Thymus (tissue), 11 donors: ENCODE measurements at regions not wholly inside any gene's neighbourhood (a gene's known extent, or its start where the extent isn't known, plus 50 kb on each side); places are given as distances from the start of the nearest gene placed in this dataset.

Source experiments
- DNase-seq, 9 donors: peaks; one replicate each; pipeline ENCODE4 v3.0.0-alpha.2; 2013; ENCODE audit warnings: low spot score in 9 of 9, low read depth in 6 of 9, missing footprints in 1 of 9
- H3K27ac ChIP-seq, 2 donors: one replicate each; pipeline ENCODE4 v1.5.1; 2013; ENCODE audit warnings: control low read depth in 1 of 2, low read depth in 1 of 2, low read length in 1 of 2, mild to moderate bottlenecking in 1 of 2, moderate library complexity in 1 of 2
- H3K27me3 ChIP-seq, 2 donors: one replicate each; pipeline ENCODE4 v1.5.1; 2013; ENCODE audit warnings: low read length in 1 of 2; ENCODE audit not compliant: control insufficient read depth in 2 of 2, insufficient read depth in 1 of 2
- H3K36me3 ChIP-seq, 2 donors: one replicate each; pipeline ENCODE4 v1.5.1; 2013; ENCODE audit warnings: low read length in 1 of 2, mild to moderate bottlenecking in 1 of 2, moderate library complexity in 1 of 2; ENCODE audit not compliant: control insufficient read depth in 2 of 2, insufficient read depth in 2 of 2
- H3K4me1 ChIP-seq, 2 donors: one replicate each; pipeline ENCODE4 v1.5.1; 2013; ENCODE audit warnings: low read length in 2 of 2; ENCODE audit not compliant: control insufficient read depth in 2 of 2, insufficient read depth in 2 of 2
- H3K4me3 ChIP-seq, 2 donors: one replicate each; pipeline ENCODE4 v1.5.1; 2013; ENCODE audit warnings: low read length in 2 of 2, control low read depth in 1 of 2, mild to moderate bottlenecking in 1 of 2
- H3K9me3 ChIP-seq, 2 donors: one replicate each; pipeline ENCODE4 v1.5.1; 2013; ENCODE audit warnings: low read length in 1 of 2, mild to moderate bottlenecking in 1 of 2; ENCODE audit not compliant: control insufficient read depth in 2 of 2, insufficient read depth in 1 of 2
- WGBS: extraction: QIAGEN DNeasy Blood & Tissue Kit; methylation state at CpG from one replicate; pipeline ENCODE4 v1.1.7; 2013; 5-methylcytosine and 5-hydroxymethylcytosine counted together
- donor health status: healthy.

DNA sequence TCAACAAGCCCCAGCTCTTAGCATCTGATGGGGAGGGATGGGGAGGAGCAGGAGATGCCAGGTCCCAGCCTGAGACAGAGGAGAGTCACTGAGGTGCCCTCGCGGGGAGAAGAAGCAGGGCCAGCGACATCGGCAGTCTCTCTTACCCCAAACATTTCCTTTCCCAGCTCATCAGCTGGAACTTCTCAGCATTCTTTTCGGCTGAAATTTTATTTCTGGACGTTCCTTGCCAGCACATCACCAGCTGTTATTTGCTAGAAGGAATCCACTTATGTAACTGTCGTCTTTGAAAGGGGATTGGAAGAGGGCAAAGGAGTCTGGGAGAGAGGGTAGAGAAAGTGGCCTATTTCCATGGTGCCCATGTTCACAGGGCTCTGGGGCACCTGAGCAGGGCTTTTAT lies 101.0 kb upstream of the SHH start:
- no peak overlapping the region for H3K27ac ChIP-seq
- peaks cover 4 to 15% of the 10 kb centered on the region in 2 donors for H3K9me3 ChIP-seq
- H3K27me3 ChIP-seq: no peaks in the 10 kb centered on the region
- DNase-seq: no peak
- no peak overlapping the region for H3K4me3 ChIP-seq
- WGBS: 94% methylated on average over 7 of the region's 7 CpGs
- H3K36me3 ChIP-seq: no peaks in the 10 kb centered on the region
- no peaks in the 10 kb centered on the region for H3K4me1 ChIP-seq

DNA sequence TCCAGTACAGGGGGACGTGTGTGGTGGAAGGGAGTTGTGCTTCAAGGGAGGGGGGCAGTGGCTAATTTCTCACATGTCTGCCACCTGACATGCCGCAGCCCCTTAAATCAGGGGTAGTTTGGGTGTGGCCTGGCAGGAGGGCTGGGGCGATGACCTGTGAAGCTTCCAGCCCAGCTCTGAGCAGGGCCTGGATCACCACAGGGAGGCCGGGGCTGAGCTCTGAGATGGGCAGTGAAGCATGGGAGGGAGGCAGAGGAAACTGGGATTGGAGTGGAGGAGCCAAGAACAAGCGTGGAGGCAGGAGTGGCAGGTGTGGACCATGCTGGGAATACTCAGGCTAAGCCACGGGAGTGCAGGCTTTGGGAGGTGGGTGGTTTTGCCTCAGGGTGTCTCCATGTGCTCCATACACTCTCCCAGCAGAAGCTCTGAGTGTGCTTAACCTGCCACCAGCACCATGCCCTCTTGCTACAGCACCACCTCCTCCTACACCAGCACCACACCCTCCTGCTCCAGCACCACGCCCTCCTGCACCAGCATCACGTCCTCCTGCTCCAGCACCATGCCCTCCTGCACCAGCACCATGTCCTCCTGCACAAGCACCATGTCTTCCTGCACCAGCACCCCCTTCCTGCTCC lies 99.3 kb upstream of the SHH start:
- no peaks in the 10 kb centered on the region for H3K36me3 ChIP-seq
- DNase-seq: no peak
- H3K4me3 ChIP-seq: no peak overlapping the region
- 86% methylated on average over 8 of the region's 8 CpGs for WGBS
- H3K27me3 ChIP-seq: no peaks in the 10 kb centered on the region
- peaks cover 4 to 15% of the 10 kb centered on the region in 2 donors for H3K9me3 ChIP-seq
- no peak overlapping the region for H3K27ac ChIP-seq
- no peaks in the 10 kb centered on the region for H3K4me1 ChIP-seq

DNA sequence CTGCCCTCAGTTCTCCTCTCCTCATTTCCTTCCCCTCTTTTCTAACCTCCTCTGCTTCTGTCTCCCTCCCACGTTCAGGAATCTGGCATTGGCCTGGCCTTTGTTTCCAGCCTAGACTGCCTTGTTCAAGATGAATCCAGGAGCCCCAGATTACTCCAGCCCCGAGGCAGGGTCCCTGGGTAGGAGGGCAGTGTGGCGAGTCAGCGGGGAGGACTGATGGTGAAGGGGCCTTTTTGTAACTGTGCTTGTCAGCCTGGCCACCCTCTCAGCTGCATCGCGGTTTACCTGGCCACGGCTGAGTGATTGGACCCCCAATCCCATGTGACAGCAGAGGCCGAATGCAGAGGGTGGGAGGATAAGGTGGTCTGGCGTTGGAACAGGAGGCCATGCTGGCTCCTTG lies 96.1 kb upstream of the SHH start:
- H3K36me3 ChIP-seq: no peaks in the 10 kb centered on the region
- no peak overlapping the region for H3K27ac ChIP-seq
- H3K27me3 ChIP-seq: no peaks in the 10 kb centered on the region
- no peaks in the 10 kb centered on the region for H3K4me1 ChIP-seq
- no peak overlapping the region for H3K4me3 ChIP-seq
- no peak for DNase-seq
- H3K9me3 ChIP-seq: peaks cover 4 to 17% of the 10 kb centered on the region in 2 donors
- WGBS: 85% methylated on average over 9 of the region's 9 CpGs

DNA sequence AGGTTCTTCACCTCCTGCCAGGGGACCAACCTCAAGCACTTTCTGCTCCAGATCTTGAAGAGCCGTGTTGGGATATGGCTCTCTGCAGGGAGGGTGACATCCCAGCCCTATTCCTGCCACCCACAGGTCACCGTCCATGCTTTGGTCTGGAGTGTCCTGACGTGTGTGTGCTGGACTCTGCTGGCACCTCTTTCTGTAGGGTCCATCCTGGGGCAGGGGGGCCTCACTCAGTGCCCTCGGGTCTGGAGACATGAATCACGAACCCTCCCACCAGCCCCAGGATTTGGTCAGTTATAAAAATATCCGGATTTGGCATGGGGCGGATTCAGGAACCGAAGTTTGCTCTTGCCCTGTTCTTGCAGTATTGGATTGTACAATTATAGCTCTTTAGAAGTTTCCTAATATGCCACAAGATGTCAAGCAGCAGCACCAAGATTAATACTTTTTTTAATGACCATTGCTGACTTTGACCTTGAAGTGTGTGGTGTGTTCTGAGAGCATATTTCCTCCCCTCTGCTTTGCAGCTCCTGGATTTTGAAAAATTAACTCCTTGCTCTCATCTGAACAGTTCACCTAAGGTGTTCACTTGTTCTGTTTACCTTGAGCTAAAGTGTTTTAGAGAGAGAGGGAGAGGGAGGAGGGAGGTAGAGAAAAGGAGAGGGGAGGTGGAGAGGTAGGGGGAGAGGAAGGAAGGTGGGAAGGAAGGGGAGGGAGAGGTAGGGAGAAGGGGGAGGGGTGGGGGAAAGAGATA lies 95.4 kb upstream of the SHH start:
- Histone ChIP-seq H3K36me3 (no peaks in the 10 kb centered on the region), H3K27ac (no peak overlapping the region), H3K4me1 (no peaks in the 10 kb centered on the region), H3K4me3 (no peak overlapping the region), H3K9me3 (peaks cover 4 to 19% of the 10 kb centered on the region in 2 donors), H3K27me3 (no peaks in the 10 kb centered on the region)
- WGBS: 83% methylated on average over 8 of the region's 8 CpGs
- DNase-seq: no peak

DNA sequence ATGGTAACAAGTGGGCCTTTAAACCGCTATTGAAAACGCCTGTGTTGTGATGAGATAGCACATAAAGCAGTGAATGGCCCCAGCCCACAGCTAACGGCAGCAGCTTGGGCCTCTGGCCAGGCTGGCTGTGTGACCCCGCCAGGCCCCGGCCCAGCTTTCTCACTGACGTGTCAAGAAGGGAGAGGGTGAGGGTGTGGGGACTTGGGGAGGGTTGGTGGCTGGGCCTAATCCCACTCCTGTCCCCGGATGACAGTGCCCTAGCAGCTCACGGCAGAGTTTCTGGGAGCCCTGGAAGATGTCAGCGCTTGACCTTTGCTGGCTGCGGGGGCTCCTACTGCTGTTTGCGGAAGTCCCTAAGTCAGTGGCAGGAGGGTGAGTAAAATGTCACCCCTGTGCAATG lies 88.9 kb upstream of the SHH start:
- WGBS: 87% methylated on average over 11 of the region's 11 CpGs
- H3K27ac ChIP-seq: no peak overlapping the region
- H3K4me1 ChIP-seq: no peaks in the 10 kb centered on the region
- H3K4me3 ChIP-seq: no peak overlapping the region
- no peak for DNase-seq
- peaks cover 0 to 21% of the 10 kb centered on the region in 2 donors for H3K9me3 ChIP-seq
- H3K36me3 ChIP-seq: no peaks in the 10 kb centered on the region
- peaks cover 0 to 2% of the 10 kb centered on the region in 2 donors for H3K27me3 ChIP-seq

DNA sequence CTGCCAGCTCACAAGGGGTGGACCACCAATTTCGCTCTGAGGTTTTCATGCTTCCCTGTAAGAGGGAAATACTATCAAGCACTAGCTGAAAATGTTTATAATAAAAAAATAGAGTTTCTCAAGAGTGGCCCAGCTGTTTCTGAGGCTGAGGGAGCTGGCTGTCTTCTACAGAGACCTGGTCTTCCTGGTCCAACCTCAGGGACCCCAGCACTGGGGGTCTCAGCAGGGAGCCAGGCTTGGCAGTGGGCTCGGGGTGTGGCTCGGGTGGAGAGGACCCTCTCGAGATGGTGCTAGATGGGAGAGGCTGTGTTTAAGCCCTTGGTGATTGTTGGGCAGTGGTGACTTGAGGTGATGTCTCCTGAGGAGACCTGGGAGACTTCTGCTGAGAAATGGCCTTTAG lies 87.3 kb upstream of the SHH start:
- DNase-seq: no peak
- H3K4me3 ChIP-seq: no peak overlapping the region
- no peaks in the 10 kb centered on the region for H3K4me1 ChIP-seq
- peaks cover 0 to 21% of the 10 kb centered on the region in 2 donors for H3K9me3 ChIP-seq
- WGBS: 95% methylated on average over 4 of the region's 4 CpGs
- H3K36me3 ChIP-seq: no peaks in the 10 kb centered on the region
- H3K27me3 ChIP-seq: peaks cover 0 to 2% of the 10 kb centered on the region in 2 donors
- H3K27ac ChIP-seq: no peak overlapping the region

DNA sequence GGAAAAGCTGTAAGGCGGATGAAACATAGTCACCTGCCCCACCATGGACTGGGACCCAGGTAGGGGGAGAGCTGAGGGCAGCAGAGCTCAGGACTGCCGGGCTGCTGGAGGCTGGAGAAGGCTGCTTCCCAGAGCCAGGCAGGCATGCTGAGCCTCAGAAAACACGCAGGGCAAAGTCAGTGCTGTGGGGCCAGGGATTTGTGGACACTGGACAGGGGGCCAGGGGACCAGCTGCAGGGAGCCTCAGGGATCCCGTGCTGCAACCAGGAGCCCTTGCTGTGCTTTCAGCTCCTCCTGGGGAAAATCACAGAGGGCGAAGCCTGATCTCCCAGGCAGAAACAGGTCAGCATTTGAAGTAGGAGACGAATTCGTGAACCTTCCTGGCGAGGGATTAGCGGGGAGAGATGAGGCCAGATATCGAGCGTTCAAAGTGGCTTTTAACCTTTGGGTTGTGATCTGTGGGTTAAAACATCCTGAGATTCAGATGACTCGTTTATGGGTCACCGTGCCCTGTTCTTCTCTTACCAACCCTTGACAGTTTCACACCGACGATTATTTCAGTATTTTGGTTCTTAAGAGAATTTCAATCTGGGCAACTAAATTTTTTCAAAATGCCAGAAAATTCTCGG lies 85.6 kb upstream of the SHH start:
- Histone ChIP-seq H3K9me3 (peaks cover 0 to 17% of the 10 kb centered on the region in 2 donors), H3K4me1 (no peaks in the 10 kb centered on the region), H3K27ac (no peak overlapping the region), H3K36me3 (no peaks in the 10 kb centered on the region), H3K4me3 (no peak overlapping the region), H3K27me3 (peaks cover 0 to 2% of the 10 kb centered on the region in 2 donors)
- 91% methylated on average over 16 of the region's 16 CpGs for WGBS
- no peak for DNase-seq

DNA sequence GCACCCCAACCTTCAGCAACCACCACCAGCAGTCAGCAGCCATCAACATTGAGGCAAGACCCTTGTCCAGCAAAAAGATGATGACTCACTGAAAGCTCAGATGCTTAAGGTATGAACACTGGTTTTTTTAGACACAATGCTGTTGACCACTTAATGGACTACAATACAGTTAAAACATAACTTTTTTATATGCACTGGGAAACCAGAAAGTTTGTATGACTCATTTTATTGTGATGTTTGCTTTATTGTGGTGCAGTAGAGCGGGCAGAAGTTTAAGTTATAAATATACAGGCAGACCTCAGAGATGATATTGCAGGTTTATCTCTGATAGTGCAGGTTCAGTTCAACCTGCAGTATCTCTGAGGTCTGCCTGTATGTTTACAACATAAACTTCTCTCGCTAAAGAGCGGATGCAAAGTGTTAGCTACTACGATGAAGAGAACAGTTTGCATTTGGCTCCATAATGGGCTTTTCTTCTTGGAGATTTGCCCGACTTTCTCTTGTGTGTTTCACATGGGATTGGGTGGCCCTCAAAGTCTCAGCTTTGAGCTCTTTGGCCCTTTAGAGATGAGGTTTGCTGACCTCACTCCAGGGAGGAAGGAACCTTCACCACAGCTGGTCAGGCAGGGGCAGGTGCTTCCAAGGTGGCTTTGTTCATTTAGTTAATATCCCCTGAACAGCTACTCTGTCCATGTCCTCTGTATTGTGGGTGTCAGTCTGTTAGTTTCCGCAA lies 84.4 kb upstream of the SHH start:
- Histone ChIP-seq H3K4me3 (no peak overlapping the region), H3K27ac (no peak overlapping the region), H3K4me1 (no peaks in the 10 kb centered on the region), H3K27me3 (peaks cover 0 to 2% of the 10 kb centered on the region in 2 donors), H3K9me3 (peaks cover 0 to 11% of the 10 kb centered on the region in 2 donors), H3K36me3 (no peaks in the 10 kb centered on the region)
- 96% methylated on average over 6 of the region's 6 CpGs for WGBS
- no peak for DNase-seq

DNA sequence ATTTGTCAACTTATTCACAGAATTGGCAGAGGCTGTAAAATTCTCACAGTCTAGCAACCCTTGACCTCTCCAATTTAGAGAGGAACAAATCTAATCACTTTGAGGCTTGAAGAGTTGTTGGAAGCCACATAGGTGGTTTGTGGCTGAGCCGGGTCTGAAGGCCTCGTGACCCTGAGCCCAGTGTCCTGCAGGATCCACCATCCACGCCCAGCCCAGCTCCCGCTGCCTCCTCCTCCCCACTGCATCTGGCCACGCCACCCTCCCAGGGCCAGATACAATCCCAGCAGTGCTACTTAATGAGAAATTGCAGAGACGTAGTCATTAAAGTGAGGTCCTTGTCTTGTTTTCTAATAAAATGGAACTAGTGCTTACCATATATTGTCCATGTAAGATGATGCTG lies 81.4 kb upstream of the SHH start:
- WGBS: 95% methylated on average over 6 of the region's 6 CpGs
- H3K27ac ChIP-seq: no peak overlapping the region
- no peak for DNase-seq

More for the DNA sequence above, 81.4 kb upstream of the SHH start:
- H3K27me3 ChIP-seq: no peaks in the 10 kb centered on the region
- H3K36me3 ChIP-seq: no peaks in the 10 kb centered on the region
- H3K9me3 ChIP-seq: peaks cover 0 to 8% of the 10 kb centered on the region in 2 donors
- H3K4me1 ChIP-seq: no peaks in the 10 kb centered on the region
- H3K4me3 ChIP-seq: no peak overlapping the region
